D341Med (cell line): ENCODE measurements at regions not wholly inside any gene's neighbourhood (a gene's known extent, or its start where the extent isn't known, plus 50 kb on each side); places are given as distances from the start of the nearest gene placed in this dataset.

ENCODE experiments used
- DNase-seq: peaks from one replicate; pipeline ENCODE4 v3.0.0; 2012; ENCODE audit warnings: low spot score

DNA sequence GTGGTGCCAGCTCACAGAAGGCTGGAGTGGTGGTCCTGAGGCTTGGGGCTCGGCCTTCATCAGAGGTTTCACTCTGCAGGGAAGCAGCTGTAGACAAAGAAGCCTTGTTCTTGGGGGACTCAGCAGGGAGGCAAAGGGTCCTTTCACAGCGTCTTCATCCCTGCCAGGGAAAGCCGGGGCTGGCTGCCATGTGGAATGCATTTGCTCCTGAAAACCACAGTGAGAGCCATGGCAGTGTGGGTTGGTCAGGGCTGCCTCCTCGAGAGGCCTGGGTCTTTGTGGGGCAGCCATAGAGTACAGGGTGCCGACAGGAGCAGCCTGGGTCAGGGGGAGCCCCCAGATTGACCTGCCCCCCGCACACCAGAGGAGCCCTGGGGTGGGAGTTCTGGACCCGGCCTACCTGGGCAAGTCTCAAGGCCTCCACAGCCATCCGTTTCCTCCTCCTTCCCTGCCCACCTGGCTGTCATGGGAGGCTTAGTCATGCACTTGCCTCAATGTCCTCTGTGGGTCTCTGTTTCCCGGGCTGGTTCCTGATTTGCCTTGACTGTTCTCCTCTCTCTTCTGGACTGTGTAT is 144.0 kb downstream of the CDC5L start:
- DNase-seq = no peak

- DNase-seq = no peak
Measured at GRCh38 chr6:44533421-44533820, 145.9 kb downstream of the CDC5L start.

DNA sequence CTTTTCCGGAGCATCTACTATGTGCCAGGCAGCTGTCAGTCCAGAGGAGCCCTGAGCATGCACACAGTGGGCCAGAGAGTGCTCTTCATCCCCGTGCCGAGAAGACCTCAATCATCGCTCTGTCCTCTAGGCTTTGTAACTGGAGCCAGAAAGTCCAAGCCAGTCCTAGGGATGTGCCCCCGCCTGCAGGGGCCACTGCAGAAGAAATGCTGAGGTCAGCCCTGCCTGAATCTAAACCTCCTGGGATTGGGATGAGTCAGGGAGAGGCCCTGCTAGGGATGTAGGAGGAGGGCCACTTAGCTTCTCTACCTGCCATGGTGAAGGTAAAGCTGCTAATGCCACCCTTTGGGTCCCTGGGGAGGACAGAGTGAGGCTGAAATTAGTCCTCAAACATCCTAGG is 146.8 kb downstream of the CDC5L start:
- no peak for DNase-seq

GRCh38 chr6:44535446-44535845 is 147.9 kb downstream of the CDC5L start:
- no peak for DNase-seq

DNA sequence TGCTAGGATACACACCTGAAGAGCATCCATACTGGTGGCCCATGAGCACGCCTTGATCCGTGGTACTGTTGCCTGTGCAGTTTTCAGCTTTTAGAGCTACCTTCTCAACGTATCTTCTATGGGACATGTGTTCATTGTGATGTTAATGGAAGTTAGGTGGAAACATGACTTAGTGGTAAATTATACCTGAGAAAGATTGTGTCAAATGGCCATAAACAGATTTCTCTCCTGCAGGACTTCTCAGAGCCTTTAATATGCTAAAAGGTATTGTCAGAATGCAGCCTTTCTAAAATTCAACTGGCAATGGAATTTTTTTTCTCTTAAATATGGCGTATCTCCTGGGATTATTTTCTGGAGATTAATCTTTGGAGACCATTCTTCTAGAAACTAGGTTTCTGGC is 148.5 kb downstream of the CDC5L start:
- DNase-seq = no peak

- DNase-seq = no peak
Measured at GRCh38 chr6:44537306-44538049, 150.0 kb downstream of the CDC5L start.

DNA sequence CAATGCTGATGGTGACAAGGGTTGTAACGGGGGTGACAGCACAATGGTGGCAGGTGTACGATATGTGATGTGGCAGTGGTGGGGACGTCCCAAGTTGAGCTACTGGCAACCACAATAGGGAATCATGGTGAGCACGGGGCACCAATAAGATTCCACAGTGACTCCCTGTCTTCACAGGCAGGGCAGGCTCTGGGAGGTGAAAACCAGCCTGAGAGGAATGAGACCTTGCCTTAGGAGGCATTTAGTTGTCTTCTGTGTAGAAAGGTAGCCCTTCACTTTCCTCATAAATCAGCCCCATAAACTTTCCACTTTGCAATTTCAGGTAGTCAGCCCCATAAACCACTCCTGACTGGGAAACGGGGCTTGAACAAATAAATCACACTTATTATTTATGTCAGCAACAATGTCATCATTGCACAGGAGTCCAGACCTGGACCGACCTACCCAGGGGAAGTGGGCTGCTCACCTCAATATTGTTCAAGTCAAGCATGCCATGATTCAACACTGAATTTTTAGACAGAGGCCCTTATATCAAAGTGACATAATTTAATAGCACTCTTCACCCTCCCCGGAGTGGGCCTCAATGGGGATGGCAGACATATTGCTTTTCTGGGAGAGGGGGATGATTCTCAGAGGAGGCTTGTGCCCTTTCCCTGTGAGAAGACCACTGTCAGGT is 150.8 kb downstream of the CDC5L start:
- no peak for DNase-seq

DNA sequence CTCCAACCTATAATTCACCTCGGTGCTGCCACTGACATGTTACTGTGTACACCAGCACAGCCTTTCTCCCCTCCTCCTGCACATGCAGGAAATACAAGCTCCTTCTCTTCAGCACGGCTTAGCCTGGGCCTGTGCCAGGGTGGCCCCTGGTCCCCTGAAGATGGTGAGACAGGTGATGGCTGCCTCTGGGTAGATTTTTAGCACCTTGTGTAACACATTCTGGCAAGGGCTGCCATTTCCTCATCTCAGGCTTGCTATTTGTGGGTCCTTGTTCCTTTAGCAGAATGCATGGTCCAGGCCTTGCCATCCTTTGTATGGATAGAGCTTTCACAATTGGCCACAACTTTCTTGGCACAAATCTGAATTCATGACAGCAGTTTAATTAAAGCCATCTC is 151.3 kb downstream of the CDC5L start:
- no peak for DNase-seq

DNA sequence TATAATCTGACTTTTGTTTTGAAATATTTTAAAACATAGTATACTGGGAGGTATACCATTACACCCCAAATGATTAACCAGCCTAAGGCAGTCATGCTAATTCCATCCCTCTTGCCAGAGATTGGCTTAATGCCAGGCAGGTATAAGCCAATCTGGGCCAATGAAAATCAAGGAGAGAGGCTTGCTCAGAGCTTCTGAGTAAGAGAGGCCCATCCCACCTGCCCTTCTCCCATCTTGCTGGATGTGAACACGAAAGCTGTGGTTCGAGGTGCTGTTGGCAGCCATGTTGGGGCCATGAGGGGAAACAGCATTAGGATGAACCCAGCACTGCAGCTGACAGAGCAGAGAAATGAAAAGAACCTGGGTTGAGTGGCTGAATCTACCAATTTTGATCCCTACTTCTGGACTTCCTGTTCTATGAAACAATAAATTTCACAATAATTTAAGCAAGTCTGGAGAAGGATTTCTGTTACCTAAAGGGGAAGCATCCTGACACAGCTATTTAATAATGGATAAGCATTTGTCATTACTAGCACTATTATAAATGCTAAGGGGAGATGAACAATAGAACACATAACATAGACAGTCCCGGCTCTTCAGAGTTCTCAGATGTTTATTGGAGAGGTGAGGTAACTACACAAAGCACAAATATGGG is 152.3 kb downstream of the CDC5L start:
- DNase-seq = no peak

DNA sequence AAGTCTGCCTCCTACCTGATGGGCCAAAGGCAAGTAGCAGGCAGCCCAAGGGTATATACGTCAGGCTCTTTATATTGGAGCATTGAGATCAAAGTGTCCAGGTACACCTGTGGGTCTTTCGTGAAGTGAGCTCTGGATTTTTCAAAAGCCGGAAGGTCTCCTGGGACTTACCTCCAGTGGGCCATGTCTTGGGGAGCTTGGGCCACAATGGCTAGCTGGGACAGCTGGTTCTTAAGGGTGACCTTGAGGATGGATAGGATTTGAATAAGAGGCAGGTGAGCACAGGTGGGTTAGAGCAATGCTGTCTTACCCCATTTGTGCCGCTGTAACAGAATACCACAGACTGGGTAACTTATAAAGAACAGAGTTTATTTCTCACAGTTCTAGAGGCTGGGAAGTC is 153.4 kb downstream of the CDC5L start:
- DNase-seq = no peak

DNA sequence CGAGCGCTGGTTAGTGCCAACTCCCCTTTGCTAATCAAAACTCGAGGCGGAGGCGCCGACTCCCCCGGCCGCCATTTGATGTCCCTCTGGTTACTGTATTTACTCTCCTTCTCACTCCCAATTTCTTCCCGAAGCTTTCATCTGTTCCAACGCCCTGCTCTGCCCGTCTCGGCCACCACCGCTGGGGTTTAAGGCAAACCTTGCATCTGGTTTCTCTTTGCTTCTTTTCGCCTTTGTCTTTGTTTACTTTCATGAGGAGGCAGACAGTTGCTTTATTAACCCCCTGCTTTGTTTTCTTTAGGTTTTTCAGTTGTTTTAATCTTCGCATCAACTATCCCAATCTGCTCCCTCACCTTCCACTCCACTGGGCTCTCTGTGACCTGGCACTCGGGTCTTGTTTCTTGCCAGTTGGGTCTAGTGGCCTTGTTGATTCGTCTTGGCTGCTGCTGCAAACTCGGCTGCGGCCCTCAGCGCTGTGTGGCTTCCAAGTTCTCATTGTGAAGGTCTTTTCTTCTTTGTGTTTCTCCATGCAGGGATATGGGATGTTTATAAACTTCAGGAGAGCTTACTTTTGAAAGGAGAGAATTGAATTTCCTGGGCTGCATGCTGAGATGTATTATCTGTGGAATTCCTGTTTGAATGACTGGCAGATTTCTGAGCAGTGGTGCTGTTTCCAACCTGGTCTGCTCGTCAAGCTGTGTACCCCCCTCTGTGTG is 155.1 kb downstream of the CDC5L start:
- no peak for DNase-seq

DNA sequence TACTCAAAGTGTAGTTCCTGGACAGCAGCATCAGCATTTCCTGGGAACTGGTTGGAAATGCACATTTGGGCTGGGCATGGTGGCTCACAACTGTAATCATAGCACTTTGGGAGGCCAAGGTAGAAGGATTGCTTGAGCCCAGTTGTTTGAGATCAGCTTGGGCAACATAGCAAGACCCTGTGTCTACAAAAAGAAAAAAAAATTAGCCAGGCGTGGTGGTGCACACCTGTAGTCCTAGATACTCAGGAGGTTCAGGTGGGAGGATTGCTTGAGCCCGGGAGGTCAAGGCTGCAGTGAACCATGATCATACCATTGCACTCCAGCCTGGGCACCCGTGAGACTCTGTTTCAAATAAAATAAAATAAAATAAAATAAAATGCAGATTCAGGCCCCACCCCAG is 156.2 kb downstream of the CDC5L start:
- no peak for DNase-seq

DNA sequence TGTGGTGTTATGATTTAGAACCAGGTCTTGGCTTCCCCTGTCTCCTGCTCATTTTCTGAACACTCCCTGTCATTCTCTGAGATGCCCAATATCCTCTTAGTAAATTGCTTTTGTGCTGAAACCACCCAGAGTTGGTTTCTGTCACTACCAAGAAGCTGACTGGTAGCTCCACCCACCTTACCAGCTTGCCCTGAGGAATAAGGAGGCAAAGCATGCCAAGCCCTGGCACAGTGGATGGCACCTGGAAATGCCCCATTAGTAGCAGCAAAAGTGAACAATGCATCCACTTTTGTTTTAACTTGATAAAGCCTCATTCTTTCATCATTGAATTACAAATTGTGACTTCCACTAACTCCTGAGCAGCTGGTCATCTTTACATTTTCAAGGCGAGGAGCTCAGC is 157.7 kb downstream of the CDC5L start:
- DNase-seq = no peak

DNA sequence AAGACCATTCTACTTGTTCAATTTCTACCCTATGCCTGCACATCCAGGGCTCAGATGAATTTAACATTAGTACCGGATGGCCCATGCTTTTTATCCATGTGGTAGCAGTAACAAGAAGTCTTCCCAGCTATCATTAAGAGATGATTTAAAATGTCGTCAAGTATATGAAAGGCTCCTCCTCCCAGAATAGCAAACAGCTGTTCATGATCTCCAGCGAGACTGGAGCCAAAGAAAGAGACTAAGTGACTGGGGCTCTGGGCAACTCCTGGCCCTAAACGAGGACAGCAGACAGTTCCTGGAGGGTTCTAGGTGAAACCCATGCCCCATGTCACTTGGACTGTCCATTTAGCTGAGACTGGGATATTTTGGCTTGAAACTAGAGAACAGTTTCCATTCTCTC is 160.8 kb downstream of the CDC5L start:
- no peak for DNase-seq

- DNase-seq = no peak
Measured at GRCh38 chr6:44549516-44549915, 162.0 kb downstream of the CDC5L start.

DNA sequence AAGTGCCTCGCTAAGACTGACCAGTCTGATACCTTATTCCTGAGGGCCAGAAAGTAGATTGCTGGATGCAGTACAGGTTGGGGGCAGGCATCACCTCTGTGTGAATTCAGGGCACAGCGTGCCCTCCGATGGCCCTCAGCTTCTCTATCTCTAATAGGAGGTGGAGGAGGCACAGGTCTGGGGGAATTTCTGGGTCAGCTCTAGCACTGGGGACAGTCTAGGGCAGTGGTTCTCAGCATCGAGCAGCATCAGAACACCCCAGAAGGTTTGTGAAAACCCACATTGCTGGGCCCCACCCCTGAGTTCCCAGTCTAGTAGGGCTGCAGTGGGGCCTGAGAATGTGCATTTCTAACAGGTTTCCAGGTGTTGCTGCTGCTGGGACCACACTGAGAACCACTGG is 166.7 kb downstream of the CDC5L start:
- DNase-seq = no peak

DNA sequence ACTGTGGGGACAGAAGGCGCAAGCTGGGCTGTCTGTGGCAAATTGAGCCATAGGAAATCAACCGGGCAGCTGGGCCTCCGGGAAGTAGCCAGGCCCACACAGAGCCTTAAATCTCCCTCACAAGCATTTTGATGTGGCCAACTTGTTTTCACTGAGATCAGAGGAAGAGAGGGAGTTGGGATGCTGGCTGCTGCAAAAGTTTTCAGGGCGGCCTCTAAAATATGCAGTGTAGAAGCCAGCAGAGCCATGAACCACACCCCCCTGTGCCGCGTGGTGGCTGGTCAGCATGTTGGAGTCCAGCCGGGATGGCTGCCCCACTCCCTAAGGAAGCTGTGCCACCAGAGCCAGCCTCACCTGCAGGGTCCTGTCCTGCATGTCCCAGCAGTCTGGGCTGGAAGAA is 167.4 kb downstream of the CDC5L start:
- no peak for DNase-seq

GRCh38 chr6:44556046-44556445 is 168.5 kb downstream of the CDC5L start:
- no peak for DNase-seq

GRCh38 chr6:44558024-44558831 is 170.7 kb downstream of the CDC5L start:
- DNase-seq = no peak

DNA sequence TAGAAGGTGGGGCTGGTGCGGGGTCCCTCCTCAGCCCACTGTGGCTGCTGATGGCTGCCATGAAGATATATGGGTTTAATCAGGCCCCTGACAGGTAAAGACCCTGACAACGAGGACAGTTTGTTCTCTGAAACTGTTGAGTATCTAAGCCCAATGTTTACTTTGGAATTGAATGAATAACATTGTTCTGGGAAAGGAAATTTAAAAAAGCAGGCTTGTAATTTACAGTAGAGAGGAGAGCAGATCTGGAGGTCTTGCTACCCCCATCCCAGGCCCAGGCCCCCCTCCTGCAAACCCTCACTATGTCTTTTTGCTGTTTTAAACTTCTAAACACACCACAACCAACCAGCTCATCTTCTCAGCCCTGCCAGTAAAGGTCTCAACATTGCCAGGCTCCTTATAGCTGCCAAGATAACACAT is 171.3 kb downstream of the CDC5L start:
- DNase-seq = no peak

DNA sequence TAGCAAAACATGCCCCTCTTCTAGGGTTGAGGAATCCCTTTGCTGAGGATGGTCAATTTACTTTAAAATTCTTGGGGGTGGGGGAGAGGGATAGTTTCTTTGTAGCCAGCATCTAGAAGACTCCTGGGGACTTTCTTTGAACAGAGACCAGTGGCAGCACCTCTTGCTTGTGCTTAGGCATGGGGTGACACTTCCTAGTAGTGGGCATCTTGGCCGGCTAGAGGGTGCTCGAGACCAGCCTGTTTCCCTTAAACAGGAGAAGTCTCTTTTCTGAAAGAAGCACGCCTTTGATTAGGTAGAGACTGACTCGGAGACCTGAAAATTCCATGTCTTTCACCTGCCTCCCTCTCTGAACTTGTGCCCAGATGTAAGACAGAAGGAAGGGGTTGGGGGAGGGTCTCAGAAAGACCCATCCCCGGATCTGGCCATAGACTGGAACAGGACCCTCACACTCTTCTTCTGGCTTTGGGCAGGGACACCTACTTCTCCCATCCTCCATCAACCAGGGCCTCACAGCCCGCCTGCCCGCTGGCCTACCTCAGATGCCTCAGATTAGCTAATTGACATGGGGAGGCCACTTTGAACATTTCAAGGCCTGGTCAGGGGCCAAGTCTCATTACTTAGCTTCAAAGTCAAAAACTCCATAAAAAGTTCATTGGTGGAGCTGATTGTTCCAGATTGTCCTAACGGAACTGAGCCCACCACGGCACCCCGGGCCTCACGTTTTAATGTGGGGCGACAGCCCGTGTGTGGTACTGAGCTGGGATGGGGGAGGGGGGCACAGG is 172.2 kb downstream of the CDC5L start:
- no peak for DNase-seq
